Activated T-helper 17 cell treated with anti-CD3 and anti-CD28 coated beads, Interleukin-2, amount 50 U/mL, for 72 hours (primary cell): ENCODE measurements at regions not wholly inside any gene's neighbourhood (a gene's known extent, or its start where the extent isn't known, plus 50 kb on each side); places are given as distances from the start of the nearest gene placed in this dataset.

Experiments used
- ATAC-seq: fragments of 150-1000 bp; cut with Tn5 transposase; replicated peaks from 2 replicates; pipeline ENCODE4 v1.10.0; 2021; ENCODE audit warnings: mild to moderate bottlenecking, moderate library complexity
- H3K27ac Mint-ChIP-seq: one replicate; pipeline ENCODE4 v1.8.0; 2022; ENCODE audit warnings: mixed read lengths
- H3K27me3 Mint-ChIP-seq: one replicate; pipeline ENCODE4 v1.8.0; 2022; ENCODE audit warnings: mixed read lengths
- H3K36me3 Mint-ChIP-seq: one replicate; pipeline ENCODE4 v1.8.0; 2022; ENCODE audit warnings: low read depth, mild to moderate bottlenecking, mixed read lengths
- H3K4me1 Mint-ChIP-seq: one replicate; pipeline ENCODE4 v1.8.0; 2022; ENCODE audit warnings: mixed read lengths
- H3K4me3 Mint-ChIP-seq: one replicate; pipeline ENCODE4 v1.8.0; 2022; ENCODE audit warnings: mild to moderate bottlenecking, mixed read lengths
- H3K9me3 Mint-ChIP-seq: one replicate; pipeline ENCODE4 v1.8.0; 2022; ENCODE audit warnings: mixed read lengths

- Mint-ChIP-seq H3K9me3 (peaks cover under 1% of the 10 kb centered on the region), H3K4me3 (no peak overlapping the region), H3K27ac (no peak overlapping the region), H3K36me3 (no peaks in the 10 kb centered on the region), H3K4me1 (no peaks in the 10 kb centered on the region), H3K27me3 (no peaks in the 10 kb centered on the region)
- no peak for ATAC-seq
These were observed 124.0 kb upstream of the POF1B start for GRCh38 chrX:85503258-85504158.

- Mint-ChIP-seq H3K27ac (no peak overlapping the region), H3K36me3 (no peaks in the 10 kb centered on the region), H3K27me3 (no peaks in the 10 kb centered on the region), H3K4me1 (no peaks in the 10 kb centered on the region), H3K4me3 (no peak overlapping the region), H3K9me3 (peaks cover 4% of the 10 kb centered on the region)
- ATAC-seq, result no peak
These were observed 121.9 kb upstream of the POF1B start for GRCh38 chrX:85501349-85501748.

- no peak for ATAC-seq
These were observed 119.9 kb upstream of the POF1B start for GRCh38 chrX:85499400-85499799.

GRCh38 chrX:85493821-85494220 is 114.4 kb upstream of the POF1B start:
- no peaks in the 10 kb centered on the region for H3K27me3 Mint-ChIP-seq
- H3K9me3 Mint-ChIP-seq, result peaks cover 4% of the 10 kb centered on the region
- H3K36me3 Mint-ChIP-seq, result no peaks in the 10 kb centered on the region
- H3K4me1 Mint-ChIP-seq, result no peaks in the 10 kb centered on the region
- no peak overlapping the region for H3K4me3 Mint-ChIP-seq
- no peak for ATAC-seq
- H3K27ac Mint-ChIP-seq, result no peak overlapping the region

More at GRCh38 chrX:85499400-85499799, 119.9 kb upstream of the POF1B start:
- H3K9me3 Mint-ChIP-seq, result peaks cover 4% of the 10 kb centered on the region
- H3K36me3 Mint-ChIP-seq, result no peaks in the 10 kb centered on the region
- no peaks in the 10 kb centered on the region for H3K4me1 Mint-ChIP-seq
- no peak overlapping the region for H3K4me3 Mint-ChIP-seq
- H3K27me3 Mint-ChIP-seq, result no peaks in the 10 kb centered on the region
- no peak overlapping the region for H3K27ac Mint-ChIP-seq

GRCh38 chrX:85454295-85454694 is 74.8 kb upstream of the POF1B start:
- no peaks in the 10 kb centered on the region for H3K27me3 Mint-ChIP-seq

GRCh38 chrX:85444613-85445012 is 65.1 kb upstream of the POF1B start:
- Mint-ChIP-seq H3K4me3 (no peak overlapping the region), H3K36me3 (no peaks in the 10 kb centered on the region), H3K27ac (no peak overlapping the region), H3K27me3 (no peaks in the 10 kb centered on the region), H3K9me3 (peaks cover 7% of the 10 kb centered on the region), H3K4me1 (no peaks in the 10 kb centered on the region)
- no peak for ATAC-seq

More at GRCh38 chrX:85454295-85454694, 74.8 kb upstream of the POF1B start:
- no peak for ATAC-seq
- Mint-ChIP-seq H3K9me3 (no peaks in the 10 kb centered on the region), H3K4me1 (no peaks in the 10 kb centered on the region), H3K27ac (no peak overlapping the region), H3K36me3 (no peaks in the 10 kb centered on the region), H3K4me3 (no peak overlapping the region)
